Testis (tissue), 2 donors: ENCODE measurements at regions not wholly inside any gene's neighbourhood (a gene's known extent, or its start where the extent isn't known, plus 50 kb on each side); places are given as distances from the start of the nearest gene placed in this dataset.

ENCODE experiments used
- CTCF ChIP-seq, 3 experiments: fragments of 450-650 bp in 2 of 3; fragments of 200-600 bp in 1 of 3; sonication (generic) in 1 of 3; IDR thresholded peaks; one replicate each; pipeline ENCODE4 v1.5.1; 2016 to 2019; ENCODE audit warnings: antibody characterized with exemption in 3 of 3, mild to moderate bottlenecking in 2 of 3, moderate library complexity in 1 of 3
- POLR2A ChIP-seq: fragments of 450-650 bp; IDR thresholded peaks from one replicate; pipeline ENCODE4 v1.6.1; 2017; ENCODE audit warnings: antibody characterized with exemption, mild to moderate bottlenecking, moderate library complexity

- TF ChIP-seq POLR2A, result no peak
- no peak for TF ChIP-seq CTCF (IDR thresholded peaks at IDR 0.05)
Observed at GRCh38 chr20:55004044-55004443, 528.7 kb downstream of the DOK5 start.
